A673 (cell line): ENCODE measurements at regions not wholly inside any gene's neighbourhood (a gene's known extent, or its start where the extent isn't known, plus 50 kb on each side); places are given as distances from the start of the nearest gene placed in this dataset.

Source experiments
- BruUV-seq: library from RNA; stranded (reverse); fragments of 400-500 nt; replicated peaks from 2 replicates; lab custom pipeline; 2021; lab: Mats Ljungman, UMichigan
- CTCF ChIA-PET: fragments of 300-600 bp; sonication (Branson Sonifier 250); formaldehyde crosslinking; loops from one replicate; lab custom pipeline; 2022; ENCODE audit warnings: antibody characterized with exemption; lab: Charles Lee
- POLR2A ChIA-PET: fragments of 300-600 bp; sonication (Branson Sonifier 250); formaldehyde crosslinking; loops from one replicate; lab custom pipeline; 2022; ENCODE audit warnings: antibody characterized with exemption; ENCODE audit not compliant: low non-redundant PET; lab: Charles Lee
- DNase-seq: peaks from one replicate; pipeline ENCODE4 v3.0.0-alpha.2; 2015; ENCODE audit warnings: low spot score
- H3K27ac ChIP-seq: fragments of 200-600 bp; sonication (generic); 2 replicates; pipeline ENCODE4 v1.5.1; 2016; ENCODE audit warnings: mixed run types, low read depth, mild to moderate bottlenecking, mixed read lengths, antibody characterized with exemption, low read length; ENCODE audit not compliant: poor library complexity, severe bottlenecking
- H3K27me3 ChIP-seq: fragments of 200-600 bp; sonication (generic); replicated peaks from 2 replicates; pipeline ENCODE4 v1.6.1; 2017; ENCODE audit warnings: mixed run types, low read depth, mild to moderate bottlenecking, mixed read lengths, antibody characterized with exemption, low read length; ENCODE audit not compliant: insufficient read depth, poor library complexity
- H3K36me3 ChIP-seq: fragments of 200-600 bp; sonication (generic); 2 replicates; pipeline ENCODE4 v1.6.1; 2016; ENCODE audit warnings: mixed run types, mild to moderate bottlenecking, mixed read lengths, antibody characterized with exemption, low read length; ENCODE audit not compliant: insufficient read depth, poor library complexity, severe bottlenecking
- H3K4me1 ChIP-seq: fragments of 200-600 bp; sonication (generic); 2 replicates; pipeline ENCODE4 v1.6.1; 2017; ENCODE audit warnings: mixed run types, mild to moderate bottlenecking, mixed read lengths, antibody characterized with exemption, low read length; ENCODE audit not compliant: insufficient read depth, poor library complexity, severe bottlenecking
- H3K4me3 ChIP-seq: fragments of 200-600 bp; sonication (generic); 2 replicates; pipeline ENCODE4 v1.5.1; 2016; ENCODE audit warnings: low read depth, mixed run types, mild to moderate bottlenecking, mixed read lengths, low read length; ENCODE audit not compliant: poor library complexity, severe bottlenecking
- H3K9me3 ChIP-seq: fragments of 200-600 bp; sonication (generic); 2 replicates; pipeline ENCODE4 v1.6.1; 2016; ENCODE audit warnings: mixed run types, low read depth, mild to moderate bottlenecking, mixed read lengths, antibody characterized with exemption, low read length; ENCODE audit not compliant: poor library complexity, severe bottlenecking
- CTCF ChIP-seq: fragments of 300-800, 200-600 bp; sonication (generic); conservative IDR thresholded peaks from 2 replicates; pipeline ENCODE4 v1.5.1; 2017; ENCODE audit warnings: low read depth, mild to moderate bottlenecking, antibody characterized with exemption, low read length, moderate library complexity, mixed read lengths
- EZH2 ChIP-seq: fragments of 200-600 bp; sonication (generic); IDR thresholded peaks from 2 replicates; pipeline ENCODE4 v1.6.1; 2017; ENCODE audit warnings: borderline replicate concordance, low read depth, mild to moderate bottlenecking, mixed read lengths, antibody characterized with exemption, low read length; ENCODE audit not compliant: poor library complexity, severe bottlenecking
- intact Hi-C: fragments of 100-400 bp; cut with micrococcal nuclease; formaldehyde crosslinking; loops from one replicate; pipeline ENCODE4 v1.10.0; 2022; ENCODE audit not compliant: unreplicated experiment

- no TSS peak for BruUV-seq
- no peak overlapping the region for H3K4me3 ChIP-seq
- intact Hi-C loops = loop anchor here (10.0 kb wide), 1 partner anchor 172 kb away; no protein-coding TSS in a partner anchor
- ChIA-PET POLR2A (no interaction called here), CTCF (no interaction called here)
- no peaks in the 10 kb centered on the region for H3K36me3 ChIP-seq
- H3K4me1 ChIP-seq = peaks cover 7% of the 10 kb centered on the region
- no peaks in the 10 kb centered on the region for H3K27me3 ChIP-seq
- no peak for DNase-seq
- no peak overlapping the region for H3K27ac ChIP-seq
- TF ChIP-seq EZH2 (no peak), CTCF (no peak)
- no peaks in the 10 kb centered on the region for H3K9me3 ChIP-seq
Measured at GRCh38 chr12:58172433-58173073, 231.2 kb downstream of the ATP23 start.

- ChIA-PET CTCF (no interaction called here), POLR2A (no interaction called here)
- no TSS peak for BruUV-seq
- intact Hi-C loops = loop anchor here (10.0 kb wide), 1 partner anchor 170 kb away; no protein-coding TSS in a partner anchor
- Histone ChIP-seq H3K4me1 (peaks cover 7% of the 10 kb centered on the region), H3K27me3 (no peaks in the 10 kb centered on the region), H3K9me3 (no peaks in the 10 kb centered on the region), H3K36me3 (no peaks in the 10 kb centered on the region), H3K4me3 (no peak overlapping the region), H3K27ac (no peak overlapping the region)
- DNase-seq = peak; percentile 7
- TF ChIP-seq EZH2 (no peak), CTCF (no peak)
Measured at GRCh38 chr12:58174316-58174715, 232.9 kb downstream of the ATP23 start.

- H3K4me3 ChIP-seq = no peak overlapping the region
- H3K27me3 ChIP-seq = no peaks in the 10 kb centered on the region
- H3K27ac ChIP-seq = no peak overlapping the region
- no peaks in the 10 kb centered on the region for H3K36me3 ChIP-seq
- peak; percentile 78 for DNase-seq
- POLR2A ChIA-PET = no interaction called here
- H3K4me1 ChIP-seq = no peaks in the 10 kb centered on the region
- BruUV-seq = no TSS peak
- TF ChIP-seq EZH2 (no peak), CTCF (peak; percentile 74)
- intact Hi-C loops = loop anchor here (10.0 kb wide), 1 partner anchor 168 kb away; no protein-coding TSS in a partner anchor
- CTCF ChIA-PET = interaction anchor here (0.6 kb wide), 1 partner anchor 154 kb away, joined by 4 read pairs; no protein-coding TSS in a partner anchor
- no peaks in the 10 kb centered on the region for H3K9me3 ChIP-seq
Measured at GRCh38 chr12:58176296-58176869, 235.0 kb downstream of the ATP23 start.
